Suprapubic skin (tissue), 4 donors: ENCODE measurements at regions not wholly inside any gene's neighbourhood (a gene's known extent, or its start where the extent isn't known, plus 50 kb on each side); places are given as distances from the start of the nearest gene placed in this dataset.

Experiments used
- DNase-seq, 2 donors: peaks; one replicate each; pipeline ENCODE4 v3.0.0-alpha.2; 2019; ENCODE audit warnings: low spot score in 2 of 2
- H3K27ac ChIP-seq: fragments of 200-600 bp; sonication (generic); one replicate; pipeline ENCODE4 v1.5.1; 2019
- H3K27me3 ChIP-seq: fragments of 200-600 bp; sonication (generic); one replicate; pipeline ENCODE4 v1.5.1; 2019
- H3K36me3 ChIP-seq: fragments of 200-600 bp; sonication (generic); one replicate; pipeline ENCODE4 v1.5.1; 2019
- H3K4me1 ChIP-seq: fragments of 200-600 bp; sonication (generic); one replicate; pipeline ENCODE4 v1.5.1; 2019
- H3K4me3 ChIP-seq: fragments of 200-600 bp; sonication (generic); one replicate; pipeline ENCODE4 v1.5.1; 2019; ENCODE audit warnings: mild to moderate bottlenecking
- H3K9me3 ChIP-seq: fragments of 200-600 bp; sonication (generic); one replicate; pipeline ENCODE4 v1.5.1; 2019
- CTCF ChIP-seq, 2 donors: fragments of 200-600 bp in 1 of 2; fragments of 450-650 bp in 1 of 2; sonication (generic) in 1 of 2; IDR thresholded peaks; one replicate each; pipeline ENCODE4 v1.5.1; 2016 to 2019; ENCODE audit warnings: antibody characterized with exemption in 2 of 2, mild to moderate bottlenecking in 1 of 2, moderate library complexity in 1 of 2
- EP300 ChIP-seq: sonication (generic); formaldehyde crosslinking; IDR thresholded peaks from one replicate; pipeline ENCODE4 v1.6.1; 2017; ENCODE audit warnings: antibody characterized with exemption
- POLR2A ChIP-seq, 2 donors: fragments of 450-650 bp; IDR thresholded peaks; one replicate each; pipeline ENCODE4 v1.6.1; 2017; ENCODE audit warnings: antibody characterized with exemption in 2 of 2, mild to moderate bottlenecking in 2 of 2, moderate library complexity in 2 of 2
- POLR2AphosphoS5 ChIP-seq, 3 donors: sonication (generic); formaldehyde crosslinking; IDR thresholded peaks; one replicate each; pipeline ENCODE4 v1.6.1; 2017; ENCODE audit warnings: antibody characterized with exemption in 3 of 3
- WGBS: methylation state at CpG from one replicate; pipeline ENCODE4 v1.1.5; 2018; 5-methylcytosine and 5-hydroxymethylcytosine counted together

DNA sequence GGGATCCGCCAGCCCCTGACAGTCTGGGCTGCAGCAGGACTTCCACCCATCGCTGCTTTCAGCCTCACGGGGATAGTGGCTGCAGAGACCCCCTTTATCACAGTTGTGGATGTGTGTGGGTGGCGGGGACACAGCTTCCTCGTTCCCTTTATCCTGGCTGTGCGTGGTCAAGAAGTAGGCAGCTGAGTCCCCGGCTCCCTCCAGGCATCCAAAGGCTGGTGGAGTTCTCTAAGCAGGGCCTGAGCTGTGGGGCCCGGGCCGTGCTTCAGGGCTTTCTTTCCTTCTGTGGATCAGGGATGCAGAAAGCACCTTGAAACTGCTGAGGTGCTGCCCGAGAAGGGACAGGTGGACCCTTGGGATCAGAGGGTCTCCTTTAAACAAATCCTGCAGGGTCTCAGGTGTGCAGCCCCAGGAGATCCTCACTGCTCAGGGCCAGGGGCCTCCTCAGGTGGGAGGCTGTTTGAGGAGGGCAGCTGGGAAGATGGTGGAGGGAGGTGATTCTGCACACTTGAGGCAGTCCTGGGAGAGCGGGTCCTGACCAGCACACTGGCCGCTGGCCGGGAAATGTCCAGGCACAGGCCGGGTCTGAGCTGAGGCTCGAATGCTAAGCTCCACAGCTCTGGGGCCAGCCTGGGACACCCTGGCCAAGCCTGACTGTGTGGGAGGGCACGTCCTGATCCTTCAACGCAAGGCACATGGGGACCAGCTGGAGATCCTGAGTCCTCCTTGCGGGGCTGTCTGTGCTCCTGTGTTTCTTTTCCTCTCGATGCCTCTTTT lies 1024.3 kb downstream of the BRD1 start:
- no peak for DNase-seq
- Histone ChIP-seq H3K27ac (no peak overlapping the region), H3K4me1 (no peaks in the 10 kb centered on the region), H3K36me3 (no peaks in the 10 kb centered on the region), H3K27me3 (peaks cover 6% of the 10 kb centered on the region), H3K4me3 (no peak overlapping the region), H3K9me3 (no peaks in the 10 kb centered on the region)
- WGBS: 73% methylated on average over 11 of the region's 19 CpGs
- TF ChIP-seq CTCF (IDR thresholded peaks at IDR 0.05): no peak
- TF ChIP-seq POLR2A (IDR thresholded peaks at IDR 0.05): no peak
- TF ChIP-seq POLR2AphosphoS5 (IDR thresholded peaks at IDR 0.05): no peak
- no peak for TF ChIP-seq EP300

DNA sequence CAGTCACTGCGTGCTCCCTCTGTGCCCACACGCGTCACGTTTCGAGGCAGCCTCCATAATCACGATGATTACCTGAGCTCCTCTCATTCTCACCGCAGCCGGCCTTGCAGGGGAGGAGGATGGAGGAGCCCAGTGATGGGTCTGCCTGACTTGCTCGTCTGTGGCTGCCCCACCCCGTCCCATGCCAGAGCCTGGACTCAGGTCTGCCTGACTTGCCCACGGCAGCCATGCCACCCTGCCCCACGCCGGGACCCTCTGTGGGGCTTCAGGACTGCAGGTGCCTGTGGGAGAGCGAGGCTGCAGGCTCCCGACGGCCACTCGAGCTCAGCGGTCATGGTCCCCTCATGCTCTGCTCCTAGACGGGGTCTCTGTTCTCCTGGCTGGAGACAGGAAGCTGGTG lies 1025.1 kb downstream of the BRD1 start:
- 83% methylated on average over 10 of the region's 19 CpGs for WGBS
- Histone ChIP-seq H3K27ac (no peak overlapping the region), H3K4me1 (no peaks in the 10 kb centered on the region), H3K27me3 (peaks cover 6% of the 10 kb centered on the region), H3K36me3 (no peaks in the 10 kb centered on the region), H3K4me3 (no peak overlapping the region), H3K9me3 (no peaks in the 10 kb centered on the region)
- peak in 1 of 2 donors; percentile 70 for DNase-seq
- TF ChIP-seq CTCF (IDR thresholded peaks at IDR 0.05) (no peak), POLR2AphosphoS5 (IDR thresholded peaks at IDR 0.05) (no peak), EP300 (no peak), POLR2A (IDR thresholded peaks at IDR 0.05) (no peak)

DNA sequence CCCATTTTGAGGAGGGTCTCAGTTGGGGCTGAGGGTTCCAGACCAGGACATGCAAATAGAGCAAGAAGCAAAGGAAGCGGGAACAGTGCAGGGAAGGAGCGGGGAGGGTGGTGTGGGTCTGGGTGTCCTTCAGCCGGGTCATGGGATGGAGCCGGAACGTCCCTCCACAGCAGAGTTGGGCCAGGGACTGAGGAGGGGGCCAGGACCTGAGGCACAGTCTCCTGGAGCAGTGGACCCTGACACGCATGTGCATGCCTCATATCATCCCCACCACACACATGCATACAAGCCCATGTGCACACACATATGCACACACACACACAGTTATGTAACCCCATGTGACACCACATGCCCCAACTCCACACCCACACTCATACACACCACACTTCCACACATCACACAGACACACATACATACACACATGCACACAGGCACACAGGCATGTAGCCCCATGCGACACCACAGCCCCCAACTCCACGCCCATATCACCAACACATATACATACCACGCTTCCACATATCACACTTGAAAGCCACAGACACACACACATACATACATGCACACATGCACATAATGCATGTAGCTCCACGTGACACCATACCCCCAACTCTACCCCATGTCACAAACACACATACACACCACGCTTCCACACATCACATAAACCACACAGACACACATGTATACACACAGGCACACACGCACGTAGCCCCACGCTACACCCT lies 1026.6 kb downstream of the BRD1 start:
- TF ChIP-seq CTCF (IDR thresholded peaks at IDR 0.05) (no peak), POLR2A (IDR thresholded peaks at IDR 0.05) (no peak), POLR2AphosphoS5 (IDR thresholded peaks at IDR 0.05) (no peak), EP300 (no peak)
- H3K27me3 ChIP-seq: peaks cover 6% of the 10 kb centered on the region
- DNase-seq: no peak
- H3K27ac ChIP-seq: no peak overlapping the region
- WGBS: 91% methylated on average over 13 of the region's 14 CpGs
- no peak overlapping the region for H3K4me3 ChIP-seq
- H3K9me3 ChIP-seq: no peaks in the 10 kb centered on the region
- H3K4me1 ChIP-seq: no peaks in the 10 kb centered on the region
- no peaks in the 10 kb centered on the region for H3K36me3 ChIP-seq

GRCh38 chr22:48800036-48800885 lies 1027.4 kb downstream of the BRD1 start:
- peak in 1 of 2 donors; percentile 75 for DNase-seq
- peaks cover 3% of the 10 kb centered on the region for H3K4me1 ChIP-seq
- no peaks in the 10 kb centered on the region for H3K9me3 ChIP-seq
- 82% methylated on average over 3 of the region's 23 CpGs for WGBS
- no peaks in the 10 kb centered on the region for H3K36me3 ChIP-seq
- TF ChIP-seq POLR2AphosphoS5 (IDR thresholded peaks at IDR 0.05) (no peak), EP300 (no peak), POLR2A (IDR thresholded peaks at IDR 0.05) (no peak), CTCF (IDR thresholded peaks at IDR 0.05) (no peak)
- H3K4me3 ChIP-seq: no peak overlapping the region
- H3K27ac ChIP-seq: no peak overlapping the region
- peaks cover 6% of the 10 kb centered on the region for H3K27me3 ChIP-seq
